ENCODE measurements at regions not wholly inside any gene's neighbourhood (a gene's known extent, or its start where the extent isn't known, plus 50 kb on each side); places are given as distances from the start of the nearest gene placed in this dataset.

DNA sequence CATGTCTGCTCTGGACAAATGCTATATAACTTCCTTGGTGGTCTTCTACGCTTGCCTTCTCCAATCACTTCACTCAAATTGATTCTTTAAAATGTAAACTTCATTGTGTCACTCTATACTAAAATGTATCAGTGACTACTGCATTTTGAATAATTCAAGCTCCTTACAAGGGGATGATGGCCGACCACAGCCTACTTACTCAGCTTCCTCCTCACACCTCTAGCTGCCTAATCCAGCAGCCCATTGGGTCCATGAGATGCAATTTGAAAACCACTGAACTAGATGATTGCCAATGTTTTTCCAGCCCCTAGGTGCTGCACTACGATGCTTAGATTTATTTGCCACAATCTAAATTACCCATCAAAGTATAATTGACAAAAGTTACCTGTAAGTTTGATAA lies 120.7 kb downstream of the CTAGE1 start:
- TF ChIP-seq POLR2A (IDR thresholded peaks at IDR 0.05), result no peak
- TF ChIP-seq, protein P1, sequence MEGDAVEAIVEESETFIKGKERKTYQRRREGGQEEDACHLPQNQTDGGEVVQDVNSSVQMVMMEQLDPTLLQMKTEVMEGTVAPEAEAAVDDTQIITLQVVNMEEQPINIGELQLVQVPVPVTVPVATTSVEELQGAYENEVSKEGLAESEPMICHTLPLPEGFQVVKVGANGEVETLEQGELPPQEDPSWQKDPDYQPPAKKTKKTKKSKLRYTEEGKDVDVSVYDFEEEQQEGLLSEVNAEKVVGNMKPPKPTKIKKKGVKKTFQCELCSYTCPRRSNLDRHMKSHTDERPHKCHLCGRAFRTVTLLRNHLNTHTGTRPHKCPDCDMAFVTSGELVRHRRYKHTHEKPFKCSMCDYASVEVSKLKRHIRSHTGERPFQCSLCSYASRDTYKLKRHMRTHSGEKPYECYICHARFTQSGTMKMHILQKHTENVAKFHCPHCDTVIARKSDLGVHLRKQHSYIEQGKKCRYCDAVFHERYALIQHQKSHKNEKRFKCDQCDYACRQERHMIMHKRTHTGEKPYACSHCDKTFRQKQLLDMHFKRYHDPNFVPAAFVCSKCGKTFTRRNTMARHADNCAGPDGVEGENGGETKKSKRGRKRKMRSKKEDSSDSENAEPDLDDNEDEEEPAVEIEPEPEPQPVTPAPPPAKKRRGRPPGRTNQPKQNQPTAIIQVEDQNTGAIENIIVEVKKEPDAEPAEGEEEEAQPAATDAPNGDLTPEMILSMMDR (IDR thresholded peaks at IDR 0.05), result no peak

Data from thyroid gland (tissue), 4 donors.